ENCODE measurements at regions not wholly inside any gene's neighbourhood (a gene's known extent, or its start where the extent isn't known, plus 50 kb on each side); places are given as distances from the start of the nearest gene placed in this dataset.
"Not testable (repeated sequence)": the region's sequence is repeated elsewhere in the genome, so short reads cannot be mapped to it uniquely, and the experiment has no call there.

DNA sequence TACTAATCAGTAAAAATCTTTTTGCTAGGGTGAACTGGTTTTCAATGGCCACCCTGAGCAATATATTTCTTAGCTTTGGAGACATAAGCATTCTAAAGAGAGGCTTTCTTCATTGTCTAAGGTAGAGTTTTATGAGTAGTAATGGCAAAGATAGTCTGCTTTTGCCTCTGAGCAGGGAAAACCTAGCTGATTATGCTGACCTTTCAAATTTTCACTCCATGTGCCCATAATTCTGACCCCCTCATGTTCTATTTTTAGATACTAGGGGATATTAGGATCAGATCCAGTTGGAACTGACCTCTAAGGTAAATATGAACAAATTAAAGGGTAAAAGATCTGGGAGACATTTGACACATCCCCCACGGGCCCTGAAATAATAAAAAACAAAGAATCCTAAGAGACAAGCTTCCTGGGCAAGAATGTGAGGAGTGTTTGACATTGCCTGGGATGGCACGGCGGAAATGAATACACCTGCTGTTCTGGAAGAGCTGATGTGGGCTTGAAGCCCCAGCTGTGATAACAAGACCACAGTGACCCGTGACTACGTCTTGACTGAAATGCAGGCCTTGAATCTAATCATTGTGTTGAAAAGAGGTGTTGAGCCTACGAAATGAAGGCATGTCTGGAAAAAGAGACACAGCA is 392.1 kb upstream of the FRG1 start:
- no peak overlapping the region for H2BK120ac ChIP-seq (ENCODE audit: low read depth, low read length)
- no peaks in the 10 kb centered on the region for H3K27me3 ChIP-seq (ENCODE audit: control insufficient read depth, insufficient read depth, low read length)
- H3K4me2 ChIP-seq (ENCODE audit: low read depth, low read length): no peak overlapping the region
- no peak overlapping the region for H2AK9ac ChIP-seq (replicated peaks; ENCODE audit: low read depth, low read length, poor library complexity)
- H2BK15ac ChIP-seq (ENCODE audit: low read depth, low read length): no peak overlapping the region
- H3K9ac ChIP-seq (ENCODE audit: low read depth, low read length): no peak overlapping the region
- no peaks in the 10 kb centered on the region for H3K9me1 ChIP-seq (ENCODE audit: insufficient read depth, low read length)
- H2BK5ac ChIP-seq (ENCODE audit: low read depth, low read length, poor library complexity, severe bottlenecking): no peak overlapping the region
- intact Hi-C loops (cut with micrococcal nuclease): no loop called here
- no peak overlapping the region for H3K18ac ChIP-seq (ENCODE audit: low read depth, low read length)
- H3K36me3 ChIP-seq (ENCODE audit: control insufficient read depth, insufficient read depth, low read length): no peaks in the 10 kb centered on the region
- H3K56ac ChIP-seq (ENCODE audit: extremely low read depth, insufficient read depth, low read length): no peak overlapping the region
- DNase-seq (no peak), ATAC-seq (ENCODE audit: low read depth) (no peak)
- in situ Hi-C loops (cut with MboI; ENCODE audit: low sequenced_read_pairs): no loop called here
- no peaks in the 10 kb centered on the region for H3K79me1 ChIP-seq (ENCODE audit: low read depth in 1 of 2, low read length in 2 of 2)
- CTCF ChIA-PET: interaction anchor here (0.6 kb wide), 1 partner anchor 1426 kb away, joined by 3 read pairs; no protein-coding TSS in a partner anchor
- no peak overlapping the region for H3K4ac ChIP-seq (ENCODE audit: low read depth, low read length)
- WGBS, 2 experiments (ENCODE audit: extremely low coverage in 2 of 2, insufficient read length in 1 of 2): 36% methylated on average over 2 of the region's 6 CpGs; no CpG with 5 or more reads in 1 of the 2 experiments
- no peak overlapping the region for H4K91ac ChIP-seq (ENCODE audit: insufficient read depth, low read depth, low read length)
- dilution Hi-C loops (cut with HindIII; ENCODE audit: low sequenced_read_pairs, unreplicated experiment): no loop called here
- peaks cover 15% of the 10 kb centered on the region for H3K9me3 ChIP-seq (ENCODE audit: control insufficient read depth, insufficient read depth, low read length)
- no peak overlapping the region for H2BK20ac ChIP-seq (ENCODE audit: low read depth, low read length)
- H2AFZ ChIP-seq (replicated peaks; ENCODE audit: low read length, poor library complexity): no peak overlapping the region
- BruUV-seq (replicated peaks): no TSS peak
- TF ChIP-seq POLR2A (IDR thresholded peaks at IDR 0.05; ENCODE audit: low read depth, low read length) (no peak), MAFK (IDR thresholded peaks at IDR 0.05; ENCODE audit: low read depth, low read length) (peak; percentile 79)
- no peak overlapping the region for H4K8ac ChIP-seq (ENCODE audit: low read depth in 2 of 2, low read length in 2 of 2)
- H3K4me3 ChIP-seq (ENCODE audit: insufficient read depth, low read depth, low read length): no peak overlapping the region
- no peak overlapping the region for H2AK5ac ChIP-seq (ENCODE audit: low read depth, low read length)
- no peak overlapping the region for H3K27ac ChIP-seq (ENCODE audit: insufficient read depth, low read length)
- no peak overlapping the region for H3K14ac ChIP-seq (replicated peaks; ENCODE audit: low read depth, low read length)
- H4K5ac ChIP-seq (ENCODE audit: low read depth, low read length): no peak overlapping the region
- POLR2A ChIA-PET (ENCODE audit: unreplicated experiment): no interaction called here
- H3K4me1 ChIP-seq (ENCODE audit: control insufficient read depth, insufficient read depth, low read length): no peaks in the 10 kb centered on the region
- H3K23ac ChIP-seq (ENCODE audit: low read depth, low read length): no peak overlapping the region
- no peaks in the 10 kb centered on the region for H4K20me1 ChIP-seq (ENCODE audit: insufficient read depth, low read length)

DNA sequence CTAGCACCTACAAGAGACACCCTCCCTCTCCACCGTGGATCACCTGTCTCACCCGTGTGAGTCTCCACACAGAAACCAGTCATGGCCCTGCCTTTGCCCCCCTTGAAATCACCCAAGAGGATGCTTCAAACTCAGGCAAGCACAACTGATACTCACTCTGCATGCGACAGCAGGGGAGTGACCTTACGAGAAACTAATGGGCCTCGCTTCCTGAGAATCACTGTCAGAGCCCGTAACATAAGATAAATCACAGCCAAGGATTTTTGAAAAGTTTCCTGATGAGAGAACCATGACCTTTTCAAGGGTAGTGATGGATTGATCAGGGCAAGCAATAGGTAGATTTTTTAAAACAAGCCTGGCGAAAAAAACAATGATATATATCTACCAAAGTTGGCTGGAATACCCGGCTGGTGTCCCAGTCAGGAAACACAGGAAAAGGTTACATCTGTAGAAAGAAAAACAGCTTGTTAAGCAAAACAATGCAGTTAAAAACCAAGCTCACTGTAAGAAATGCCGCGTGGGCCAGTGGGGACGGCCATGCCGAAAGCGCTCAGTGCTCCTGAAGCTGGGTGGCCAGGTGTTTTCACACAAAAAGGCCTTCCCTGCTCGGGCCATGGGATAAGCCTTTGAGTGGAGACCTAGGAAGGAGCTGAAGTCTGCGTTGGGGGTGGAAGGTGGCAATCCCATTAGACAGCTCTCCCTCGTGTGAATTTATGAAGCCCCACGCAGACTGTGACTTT is 388.6 kb upstream of the FRG1 start:
- dilution Hi-C loops (cut with HindIII; ENCODE audit: low sequenced_read_pairs, unreplicated experiment); H3K18ac ChIP-seq (ENCODE audit: low read depth, low read length); H4K8ac ChIP-seq (ENCODE audit: low read depth in 2 of 2, low read length in 2 of 2); H3K4me1 ChIP-seq (ENCODE audit: control insufficient read depth, insufficient read depth, low read length); H4K20me1 ChIP-seq (ENCODE audit: insufficient read depth, low read length); H3K4ac ChIP-seq (ENCODE audit: low read depth, low read length); intact Hi-C loops (cut with micrococcal nuclease); H2BK20ac ChIP-seq (ENCODE audit: low read depth, low read length); BruUV-seq (replicated peaks); H2AFZ ChIP-seq (replicated peaks; ENCODE audit: low read length, poor library complexity); in situ Hi-C loops (cut with MboI; ENCODE audit: low sequenced_read_pairs); H2BK15ac ChIP-seq (ENCODE audit: low read depth, low read length); ATAC-seq (ENCODE audit: low read depth); H2AK9ac ChIP-seq (replicated peaks; ENCODE audit: low read depth, low read length, poor library complexity); POLR2A ChIA-PET (ENCODE audit: unreplicated experiment); H3K9me3 ChIP-seq (ENCODE audit: control insufficient read depth, insufficient read depth, low read length); H3K14ac ChIP-seq (replicated peaks; ENCODE audit: low read depth, low read length); H2AK5ac ChIP-seq (ENCODE audit: low read depth, low read length); H3K4me2 ChIP-seq (ENCODE audit: low read depth, low read length); H3K4me3 ChIP-seq (ENCODE audit: insufficient read depth, low read depth, low read length); H3K36me3 ChIP-seq (ENCODE audit: control insufficient read depth, insufficient read depth, low read length); H3K27me3 ChIP-seq (ENCODE audit: control insufficient read depth, insufficient read depth, low read length); DNase-seq; H4K5ac ChIP-seq (ENCODE audit: low read depth, low read length); H3K23ac ChIP-seq (ENCODE audit: low read depth, low read length); H3K27ac ChIP-seq (ENCODE audit: insufficient read depth, low read length); H2BK120ac ChIP-seq (ENCODE audit: low read depth, low read length); CTCF ChIA-PET; H3K9ac ChIP-seq (ENCODE audit: low read depth, low read length); H2BK5ac ChIP-seq (ENCODE audit: low read depth, low read length, poor library complexity, severe bottlenecking); H3K79me1 ChIP-seq (ENCODE audit: low read depth in 1 of 2, low read length in 2 of 2); H3K9me1 ChIP-seq (ENCODE audit: insufficient read depth, low read length); H4K91ac ChIP-seq (ENCODE audit: insufficient read depth, low read depth, low read length); H3K56ac ChIP-seq (ENCODE audit: extremely low read depth, insufficient read depth, low read length): not testable (repeated sequence)
- no CpG with 5 or more reads among the region's 17 CpGs for WGBS, 2 experiments (ENCODE audit: extremely low coverage in 2 of 2, insufficient read length in 1 of 2)

Data from IMR-90 (cell line).